ENCODE measurements at regions not wholly inside any gene's neighbourhood (a gene's known extent, or its start where the extent isn't known, plus 50 kb on each side); places are given as distances from the start of the nearest gene placed in this dataset.
"Not testable (repeated sequence)": the region's sequence is repeated elsewhere in the genome, so short reads cannot be mapped to it uniquely, and the experiment has no call there.

- Mint-ChIP-seq H3K9me3 (ENCODE audit: low read depth) (no peaks in the 10 kb centered on the region), H3K27me3 (ENCODE audit: low read depth) (peaks cover 9% of the 10 kb centered on the region), H3K4me1 (ENCODE audit: low read depth) (no peaks in the 10 kb centered on the region), H3K27ac (ENCODE audit: unreplicated experiment) (no peak overlapping the region), H3K36me3 (ENCODE audit: low read depth) (no peaks in the 10 kb centered on the region), H3K4me3 (ENCODE audit: unreplicated experiment) (no peak overlapping the region)
- no peak for DNase-seq (ENCODE audit: low spot score)
- no peak for TF ChIP-seq CTCF (IDR thresholded peaks at IDR 0.05)
Measured at GRCh38 chr1:58233729-58234128, 312.8 kb downstream of the OMA1 start.

- Mint-ChIP-seq H3K4me1 (ENCODE audit: low read depth) (no peaks in the 10 kb centered on the region), H3K27ac (ENCODE audit: unreplicated experiment) (no peak overlapping the region), H3K36me3 (ENCODE audit: low read depth) (no peaks in the 10 kb centered on the region), H3K4me3 (ENCODE audit: unreplicated experiment) (no peak overlapping the region), H3K27me3 (ENCODE audit: low read depth) (peaks cover 1% of the 10 kb centered on the region), H3K9me3 (ENCODE audit: low read depth) (no peaks in the 10 kb centered on the region)
- DNase-seq (ENCODE audit: low spot score) = no peak
- TF ChIP-seq CTCF (IDR thresholded peaks at IDR 0.05) = no peak
Measured at GRCh38 chr1:58231204-58231603, 315.3 kb downstream of the OMA1 start.

- TF ChIP-seq CTCF (IDR thresholded peaks at IDR 0.05) = no peak
- no peak for DNase-seq (ENCODE audit: low spot score)
- Mint-ChIP-seq H3K9me3 (ENCODE audit: low read depth) (no peaks in the 10 kb centered on the region), H3K4me3 (ENCODE audit: unreplicated experiment) (no peak overlapping the region), H3K27me3 (ENCODE audit: low read depth) (peaks cover 1% of the 10 kb centered on the region), H3K4me1 (ENCODE audit: low read depth) (no peaks in the 10 kb centered on the region), H3K36me3 (ENCODE audit: low read depth) (no peaks in the 10 kb centered on the region), H3K27ac (ENCODE audit: unreplicated experiment) (no peak overlapping the region)
Measured at GRCh38 chr1:58227604-58228003, 318.9 kb downstream of the OMA1 start.

- Mint-ChIP-seq H3K4me3 (ENCODE audit: unreplicated experiment) (no peak overlapping the region), H3K27me3 (ENCODE audit: low read depth) (peaks cover 1% of the 10 kb centered on the region), H3K4me1 (ENCODE audit: low read depth) (no peaks in the 10 kb centered on the region), H3K9me3 (ENCODE audit: low read depth) (no peaks in the 10 kb centered on the region), H3K27ac (ENCODE audit: unreplicated experiment) (no peak overlapping the region), H3K36me3 (ENCODE audit: low read depth) (no peaks in the 10 kb centered on the region)
- DNase-seq (ENCODE audit: low spot score) = no peak
- no peak for TF ChIP-seq CTCF (IDR thresholded peaks at IDR 0.05)
Measured at GRCh38 chr1:58223522-58223921, 323.0 kb downstream of the OMA1 start.

- Mint-ChIP-seq H3K9me3 (ENCODE audit: low read depth) (no peaks in the 10 kb centered on the region), H3K27ac (ENCODE audit: unreplicated experiment) (no peak overlapping the region), H3K4me1 (ENCODE audit: low read depth) (no peaks in the 10 kb centered on the region), H3K36me3 (ENCODE audit: low read depth) (no peaks in the 10 kb centered on the region), H3K4me3 (ENCODE audit: unreplicated experiment) (no peak overlapping the region), H3K27me3 (ENCODE audit: low read depth) (no peaks in the 10 kb centered on the region)
- DNase-seq (ENCODE audit: low spot score) = no peak
- TF ChIP-seq CTCF (IDR thresholded peaks at IDR 0.05) = no peak
Measured at GRCh38 chr1:58220836-58221472, 325.6 kb downstream of the OMA1 start.

- not testable (repeated sequence) for DNase-seq (ENCODE audit: low spot score); H3K36me3 Mint-ChIP-seq (ENCODE audit: low read depth); H3K27me3 Mint-ChIP-seq (ENCODE audit: low read depth); H3K9me3 Mint-ChIP-seq (ENCODE audit: low read depth); H3K4me1 Mint-ChIP-seq (ENCODE audit: low read depth); H3K27ac Mint-ChIP-seq (ENCODE audit: unreplicated experiment); H3K4me3 Mint-ChIP-seq (ENCODE audit: unreplicated experiment)
Measured at GRCh38 chr1:58216169-58216568, 330.4 kb downstream of the OMA1 start.

Measured in chondrocyte (in vitro differentiated cells).